ENCODE measurements at regions not wholly inside any gene's neighbourhood (a gene's known extent, or its start where the extent isn't known, plus 50 kb on each side); places are given as distances from the start of the nearest gene placed in this dataset.

DNA sequence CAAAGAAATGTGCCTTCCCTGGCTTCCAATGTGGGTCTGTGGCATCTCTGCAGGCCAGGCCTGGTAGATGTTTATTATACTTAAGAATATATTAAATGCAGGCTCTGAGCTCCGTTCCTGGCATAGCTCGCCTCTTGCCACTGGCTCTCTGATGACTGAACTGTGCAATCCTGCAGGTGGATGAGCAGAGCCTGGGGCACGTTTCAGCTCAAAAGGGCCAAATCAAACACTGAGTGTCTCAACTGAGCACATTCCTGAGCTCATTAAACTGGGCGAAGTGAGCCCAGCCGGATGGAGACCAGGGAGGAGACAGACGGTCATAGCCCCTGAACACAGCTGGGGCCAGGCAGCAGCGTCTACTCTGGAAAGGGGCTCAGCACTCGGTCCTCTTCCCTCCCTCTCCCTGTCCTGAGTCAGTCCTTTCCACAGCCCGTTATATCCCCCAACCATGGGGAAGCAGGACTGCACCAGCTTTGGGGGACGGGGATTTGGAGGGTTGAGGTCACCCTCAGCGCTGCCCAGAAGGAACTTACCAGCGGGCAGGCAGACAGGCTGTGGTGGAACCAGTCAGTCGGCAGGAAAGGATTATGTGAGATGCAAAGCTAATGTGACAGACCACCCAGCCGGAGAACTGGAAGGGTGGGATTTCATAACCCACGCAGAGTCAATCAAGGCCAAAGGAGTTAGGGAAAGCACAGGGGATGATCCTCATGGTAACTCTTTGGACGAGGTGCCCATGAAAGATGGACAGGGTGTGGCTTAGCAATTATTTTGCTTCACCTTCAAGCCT lies 77.4 kb upstream of the ANKRD34C start:
- H3K4me2 ChIP-seq (ENCODE audit: low read depth, low read length), result no peak overlapping the region
- intact Hi-C loops (cut with micrococcal nuclease; ENCODE audit: unreplicated experiment), result no loop called here
- CTCF ChIA-PET (ENCODE audit: low intra/inter-chr PET ratio, low total read pairs), result no interaction called here
- TF ChIP-seq, protein P1, sequence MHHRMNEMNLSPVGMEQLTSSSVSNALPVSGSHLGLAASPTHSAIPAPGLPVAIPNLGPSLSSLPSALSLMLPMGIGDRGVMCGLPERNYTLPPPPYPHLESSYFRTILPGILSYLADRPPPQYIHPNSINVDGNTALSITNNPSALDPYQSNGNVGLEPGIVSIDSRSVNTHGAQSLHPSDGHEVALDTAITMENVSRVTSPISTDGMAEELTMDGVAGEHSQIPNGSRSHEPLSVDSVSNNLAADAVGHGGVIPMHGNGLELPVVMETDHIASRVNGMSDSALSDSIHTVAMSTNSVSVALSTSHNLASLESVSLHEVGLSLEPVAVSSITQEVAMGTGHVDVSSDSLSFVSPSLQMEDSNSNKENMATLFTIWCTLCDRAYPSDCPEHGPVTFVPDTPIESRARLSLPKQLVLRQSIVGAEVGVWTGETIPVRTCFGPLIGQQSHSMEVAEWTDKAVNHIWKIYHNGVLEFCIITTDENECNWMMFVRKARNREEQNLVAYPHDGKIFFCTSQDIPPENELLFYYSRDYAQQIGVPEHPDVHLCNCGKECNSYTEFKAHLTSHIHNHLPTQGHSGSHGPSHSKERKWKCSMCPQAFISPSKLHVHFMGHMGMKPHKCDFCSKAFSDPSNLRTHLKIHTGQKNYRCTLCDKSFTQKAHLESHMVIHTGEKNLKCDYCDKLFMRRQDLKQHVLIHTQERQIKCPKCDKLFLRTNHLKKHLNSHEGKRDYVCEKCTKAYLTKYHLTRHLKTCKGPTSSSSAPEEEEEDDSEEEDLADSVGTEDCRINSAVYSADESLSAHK (CRISPR knock-in tag; IDR thresholded peaks at IDR 0.05; ENCODE audit: borderline replicate concordance), result no peak
- TF ChIP-seq CEBPG (CRISPR knock-in tag; IDR thresholded peaks at IDR 0.05) (no peak), SKI (IDR thresholded peaks at IDR 0.05; ENCODE audit: partially characterized antibody) (no peak), ZNF589 (CRISPR knock-in tag; conservative IDR thresholded peaks at IDR 0.05) (no peak), SYNCRIP (IDR thresholded peaks at IDR 0.05; ENCODE audit: insufficient read depth, low read depth, low read length) (no peak), TEAD3 (CRISPR knock-in tag; optimal IDR thresholded peaks at IDR 0.05; ENCODE audit: borderline replicate concordance) (no peak), AGO2 (optimal IDR thresholded peaks at IDR 0.05; ENCODE audit: low read depth, low read length) (no peak), BCL6 (CRISPR knock-in tag; IDR thresholded peaks at IDR 0.05) (no peak), KLF9 (CRISPR knock-in tag; IDR thresholded peaks at IDR 0.05; ENCODE audit: low read depth) (no peak), POLR2G (IDR thresholded peaks at IDR 0.05; ENCODE audit: low read depth, low read length) (no peak), SP5 (CRISPR knock-in tag; IDR thresholded peaks at IDR 0.05; ENCODE audit: borderline replicate concordance, low read depth) (no peak), SMAD9 (CRISPR knock-in tag; IDR thresholded peaks at IDR 0.05) (no peak), ZNF75D (CRISPR knock-in tag; IDR thresholded peaks at IDR 0.05; ENCODE audit: borderline replicate concordance) (no peak)
- TF ChIP-seq, protein P2, sequence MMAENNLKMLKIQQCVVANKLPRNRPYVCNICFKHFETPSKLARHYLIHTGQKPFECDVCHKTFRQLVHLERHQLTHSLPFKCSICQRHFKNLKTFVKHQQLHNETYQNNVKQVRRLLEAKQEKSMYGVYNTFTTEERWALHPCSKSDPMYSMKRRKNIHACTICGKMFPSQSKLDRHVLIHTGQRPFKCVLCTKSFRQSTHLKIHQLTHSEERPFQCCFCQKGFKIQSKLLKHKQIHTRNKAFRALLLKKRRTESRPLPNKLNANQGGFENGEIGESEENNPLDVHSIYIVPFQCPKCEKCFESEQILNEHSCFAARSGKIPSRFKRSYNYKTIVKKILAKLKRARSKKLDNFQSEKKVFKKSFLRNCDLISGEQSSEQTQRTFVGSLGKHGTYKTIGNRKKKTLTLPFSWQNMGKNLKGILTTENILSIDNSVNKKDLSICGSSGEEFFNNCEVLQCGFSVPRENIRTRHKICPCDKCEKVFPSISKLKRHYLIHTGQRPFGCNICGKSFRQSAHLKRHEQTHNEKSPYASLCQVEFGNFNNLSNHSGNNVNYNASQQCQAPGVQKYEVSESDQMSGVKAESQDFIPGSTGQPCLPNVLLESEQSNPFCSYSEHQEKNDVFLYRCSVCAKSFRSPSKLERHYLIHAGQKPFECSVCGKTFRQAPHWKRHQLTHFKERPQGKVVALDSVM (CRISPR knock-in tag; IDR thresholded peaks at IDR 0.05), result no peak
- TF ChIP-seq, protein P3, sequence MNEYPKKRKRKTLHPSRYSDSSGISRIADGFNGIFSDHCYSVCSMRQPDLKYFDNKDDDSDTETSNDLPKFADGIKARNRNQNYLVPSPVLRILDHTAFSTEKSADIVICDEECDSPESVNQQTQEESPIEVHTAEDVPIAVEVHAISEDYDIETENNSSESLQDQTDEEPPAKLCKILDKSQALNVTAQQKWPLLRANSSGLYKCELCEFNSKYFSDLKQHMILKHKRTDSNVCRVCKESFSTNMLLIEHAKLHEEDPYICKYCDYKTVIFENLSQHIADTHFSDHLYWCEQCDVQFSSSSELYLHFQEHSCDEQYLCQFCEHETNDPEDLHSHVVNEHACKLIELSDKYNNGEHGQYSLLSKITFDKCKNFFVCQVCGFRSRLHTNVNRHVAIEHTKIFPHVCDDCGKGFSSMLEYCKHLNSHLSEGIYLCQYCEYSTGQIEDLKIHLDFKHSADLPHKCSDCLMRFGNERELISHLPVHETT (CRISPR knock-in tag; conservative IDR thresholded peaks at IDR 0.05), result no peak
- TF ChIP-seq, protein P4, sequence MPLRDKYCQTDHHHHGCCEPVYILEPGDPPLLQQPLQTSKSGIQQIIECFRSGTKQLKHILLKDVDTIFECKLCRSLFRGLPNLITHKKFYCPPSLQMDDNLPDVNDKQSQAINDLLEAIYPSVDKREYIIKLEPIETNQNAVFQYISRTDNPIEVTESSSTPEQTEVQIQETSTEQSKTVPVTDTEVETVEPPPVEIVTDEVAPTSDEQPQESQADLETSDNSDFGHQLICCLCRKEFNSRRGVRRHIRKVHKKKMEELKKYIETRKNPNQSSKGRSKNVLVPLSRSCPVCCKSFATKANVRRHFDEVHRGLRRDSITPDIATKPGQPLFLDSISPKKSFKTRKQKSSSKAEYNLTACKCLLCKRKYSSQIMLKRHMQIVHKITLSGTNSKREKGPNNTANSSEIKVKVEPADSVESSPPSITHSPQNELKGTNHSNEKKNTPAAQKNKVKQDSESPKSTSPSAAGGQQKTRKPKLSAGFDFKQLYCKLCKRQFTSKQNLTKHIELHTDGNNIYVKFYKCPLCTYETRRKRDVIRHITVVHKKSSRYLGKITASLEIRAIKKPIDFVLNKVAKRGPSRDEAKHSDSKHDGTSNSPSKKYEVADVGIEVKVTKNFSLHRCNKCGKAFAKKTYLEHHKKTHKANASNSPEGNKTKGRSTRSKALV (CRISPR knock-in tag; IDR thresholded peaks at IDR 0.05), result no peak

More for the DNA sequence above, 77.4 kb upstream of the ANKRD34C start:
- in situ Hi-C loops (cut with HindIII; ENCODE audit: extremely low pct_ligation_motif_present, low pct_unique_long_range_greater_than_20kb), result no loop called here
- POLR2A ChIA-PET, result no interaction called here
- Histone ChIP-seq H3K36me3 (replicated peaks in 1 of 2; ENCODE audit: control insufficient read depth in 1 of 2, insufficient read depth in 2 of 2, low read length in 2 of 2) (no peaks in the 10 kb centered on the region), H3K27ac (ENCODE audit: extremely low read length, insufficient read depth, low read length) (no peak overlapping the region), H3K4me1 (ENCODE audit: insufficient read depth, low read length) (no peaks in the 10 kb centered on the region), H3K9ac (ENCODE audit: insufficient read depth, low read depth, low read length) (no peak overlapping the region), H4K20me1 (ENCODE audit: insufficient read depth, low read length) (no peaks in the 10 kb centered on the region), H2AFZ (ENCODE audit: low read length) (no peak overlapping the region), H3K9me3 (ENCODE audit: low read length) (no peaks in the 10 kb centered on the region), H3K4me3 (replicated peaks in 1 of 3; ENCODE audit: insufficient read depth in 1 of 3, low read depth in 2 of 3, low read length in 3 of 3) (no peak overlapping the region), H3K27me3 (ENCODE audit: control insufficient read depth in 1 of 2, insufficient read depth in 2 of 2, low read length in 2 of 2) (peaks cover 1 to 24% of the 10 kb centered on the region in 2 experiments; a peak in 2 of 5 replicates), H3K79me2 (ENCODE audit: insufficient read depth, low read length) (no peaks in the 10 kb centered on the region)
- ATAC-seq, result no peak; the same call in 2 of the 3 replicates
- 11% methylated on average over 5 of the region's 16 CpGs for WGBS (ENCODE audit: low lambda C conversion rate)
- no peak for FAIRE-seq
- BruUV-seq (replicated peaks), result no TSS peak
- no peak for DNase-seq (ENCODE audit: low spot score)

All from HepG2 (cell line).